Fibroblast of pulmonary artery (primary cell): ENCODE measurements at regions not wholly inside any gene's neighbourhood (a gene's known extent, or its start where the extent isn't known, plus 50 kb on each side); places are given as distances from the start of the nearest gene placed in this dataset.

Experiments
- DNase-seq: peaks from one replicate; pipeline ENCODE4 v3.0.0-alpha.2; 2010; ENCODE audit warnings: low read depth
- H3K4me3 ChIP-seq: replicated peaks from 2 replicates; pipeline ENCODE4 v1.5.1; 2011; ENCODE audit warnings: low read depth, mild to moderate bottlenecking, control low read depth, low read length, moderate library complexity
- CTCF ChIP-seq: IDR thresholded peaks from 2 replicates; pipeline ENCODE4 v1.5.1; 2011; ENCODE audit warnings: mild to moderate bottlenecking, control low read depth, low read length, inconsistent platforms; ENCODE audit errors: missing control alignments

- TF ChIP-seq CTCF, result no peak
- DNase-seq, result no peak
- no peak overlapping the region for H3K4me3 ChIP-seq
These were observed 531.8 kb downstream of the NXPH1 start for GRCh38 chr7:8965177-8965576.

GRCh38 chr7:8973601-8974000 is 540.2 kb downstream of the NXPH1 start:
- DNase-seq, result no peak
- H3K4me3 ChIP-seq, result no peak overlapping the region
- no peak for TF ChIP-seq CTCF

GRCh38 chr7:8975681-8976080 is 542.3 kb downstream of the NXPH1 start:
- no peak overlapping the region for H3K4me3 ChIP-seq
- no peak for TF ChIP-seq CTCF
- no peak for DNase-seq

- no peak overlapping the region for H3K4me3 ChIP-seq
- TF ChIP-seq CTCF, result no peak
- no peak for DNase-seq
These were observed 549.1 kb downstream of the NXPH1 start for GRCh38 chr7:8982338-8982992.

GRCh38 chr7:8985255-8985654 is 551.8 kb downstream of the NXPH1 start:
- no peak overlapping the region for H3K4me3 ChIP-seq
- TF ChIP-seq CTCF, result no peak
- DNase-seq, result no peak

- no peak for TF ChIP-seq CTCF
- DNase-seq, result no peak
- no peak overlapping the region for H3K4me3 ChIP-seq
These were observed 554.9 kb downstream of the NXPH1 start for GRCh38 chr7:8988267-8988666.

GRCh38 chr7:8991159-8991558 is 557.8 kb downstream of the NXPH1 start:
- H3K4me3 ChIP-seq, result no peak overlapping the region
- TF ChIP-seq CTCF, result no peak
- no peak for DNase-seq
